ENCODE measurements at regions not wholly inside any gene's neighbourhood (a gene's known extent, or its start where the extent isn't known, plus 50 kb on each side); places are given as distances from the start of the nearest gene placed in this dataset.

- TF ChIP-seq GATA3 (IDR thresholded peaks at IDR 0.05; ENCODE audit: low read depth, low read length) (no peak), GATA2 (IDR thresholded peaks at IDR 0.05; ENCODE audit: low read depth, low read length) (no peak)
Measured at GRCh38 chr15:87263296-87263695, 993.2 kb downstream of the NTRK3 start.

GRCh38 chr15:87245592-87245991 is 1010.9 kb downstream of the NTRK3 start:
- TF ChIP-seq GATA2 (IDR thresholded peaks at IDR 0.05; ENCODE audit: low read depth, low read length) (no peak), GATA3 (IDR thresholded peaks at IDR 0.05; ENCODE audit: low read depth, low read length) (no peak)

- TF ChIP-seq GATA3 (IDR thresholded peaks at IDR 0.05; ENCODE audit: low read depth, low read length) (no peak), GATA2 (IDR thresholded peaks at IDR 0.05; ENCODE audit: low read depth, low read length) (no peak)
Measured at GRCh38 chr15:87243474-87243873, 1013.1 kb downstream of the NTRK3 start.

- TF ChIP-seq GATA2 (IDR thresholded peaks at IDR 0.05; ENCODE audit: low read depth, low read length) (no peak), GATA3 (IDR thresholded peaks at IDR 0.05; ENCODE audit: low read depth, low read length) (no peak)
Measured at GRCh38 chr15:87239582-87240230, 1016.8 kb downstream of the NTRK3 start.

- TF ChIP-seq GATA3 (IDR thresholded peaks at IDR 0.05; ENCODE audit: low read depth, low read length) (no peak), GATA2 (IDR thresholded peaks at IDR 0.05; ENCODE audit: low read depth, low read length) (no peak)
Measured at GRCh38 chr15:87238451-87239068, 1018.0 kb downstream of the NTRK3 start.

GRCh38 chr15:87228460-87228859 is 1028.1 kb downstream of the NTRK3 start:
- TF ChIP-seq GATA2 (IDR thresholded peaks at IDR 0.05; ENCODE audit: low read depth, low read length) (no peak), GATA3 (IDR thresholded peaks at IDR 0.05; ENCODE audit: low read depth, low read length) (no peak)

- TF ChIP-seq GATA3 (IDR thresholded peaks at IDR 0.05; ENCODE audit: low read depth, low read length), result no peak
- TF ChIP-seq GATA2 (IDR thresholded peaks at IDR 0.05; ENCODE audit: low read depth, low read length), result no peak
Measured at GRCh38 chr15:87227846-87228245, 1028.7 kb downstream of the NTRK3 start.

GRCh38 chr15:87225436-87225835 is 1031.1 kb downstream of the NTRK3 start:
- TF ChIP-seq GATA2 (IDR thresholded peaks at IDR 0.05; ENCODE audit: low read depth, low read length) (no peak), GATA3 (IDR thresholded peaks at IDR 0.05; ENCODE audit: low read depth, low read length) (no peak)

- TF ChIP-seq GATA3 (IDR thresholded peaks at IDR 0.05; ENCODE audit: low read depth, low read length), result no peak
- no peak for TF ChIP-seq GATA2 (IDR thresholded peaks at IDR 0.05; ENCODE audit: low read depth, low read length)
Measured at GRCh38 chr15:87224404-87224803, 1032.1 kb downstream of the NTRK3 start.

- TF ChIP-seq GATA2 (IDR thresholded peaks at IDR 0.05; ENCODE audit: low read depth, low read length) (no peak), GATA3 (IDR thresholded peaks at IDR 0.05; ENCODE audit: low read depth, low read length) (no peak)
Measured at GRCh38 chr15:87219650-87220615, 1036.6 kb downstream of the NTRK3 start.

GRCh38 chr15:87215100-87215499 is 1041.4 kb downstream of the NTRK3 start:
- no peak for TF ChIP-seq GATA2 (IDR thresholded peaks at IDR 0.05; ENCODE audit: low read depth, low read length)
- TF ChIP-seq GATA3 (IDR thresholded peaks at IDR 0.05; ENCODE audit: low read depth, low read length), result no peak

GRCh38 chr15:87213626-87214025 is 1042.9 kb downstream of the NTRK3 start:
- TF ChIP-seq GATA2 (IDR thresholded peaks at IDR 0.05; ENCODE audit: low read depth, low read length) (no peak), GATA3 (IDR thresholded peaks at IDR 0.05; ENCODE audit: low read depth, low read length) (no peak)

GRCh38 chr15:87212041-87212440 is 1044.5 kb downstream of the NTRK3 start:
- TF ChIP-seq GATA2 (IDR thresholded peaks at IDR 0.05; ENCODE audit: low read depth, low read length) (no peak), GATA3 (IDR thresholded peaks at IDR 0.05; ENCODE audit: low read depth, low read length) (no peak)

- TF ChIP-seq GATA2 (IDR thresholded peaks at IDR 0.05; ENCODE audit: low read depth, low read length) (no peak), GATA3 (IDR thresholded peaks at IDR 0.05; ENCODE audit: low read depth, low read length) (no peak)
Measured at GRCh38 chr15:87211547-87211946, 1045.0 kb downstream of the NTRK3 start.

All from SH-SY5Y (cell line).